Stimulated activated naive CD4-positive, alpha-beta T cell (primary cell): ENCODE measurements at regions not wholly inside any gene's neighbourhood (a gene's known extent, or its start where the extent isn't known, plus 50 kb on each side); places are given as distances from the start of the nearest gene placed in this dataset.

Experiments used
- DNase-seq, 6 experiments: peaks; one replicate each; lab custom pipeline; 2025; lab: John Stamatoyannopoulos, UW

DNA sequence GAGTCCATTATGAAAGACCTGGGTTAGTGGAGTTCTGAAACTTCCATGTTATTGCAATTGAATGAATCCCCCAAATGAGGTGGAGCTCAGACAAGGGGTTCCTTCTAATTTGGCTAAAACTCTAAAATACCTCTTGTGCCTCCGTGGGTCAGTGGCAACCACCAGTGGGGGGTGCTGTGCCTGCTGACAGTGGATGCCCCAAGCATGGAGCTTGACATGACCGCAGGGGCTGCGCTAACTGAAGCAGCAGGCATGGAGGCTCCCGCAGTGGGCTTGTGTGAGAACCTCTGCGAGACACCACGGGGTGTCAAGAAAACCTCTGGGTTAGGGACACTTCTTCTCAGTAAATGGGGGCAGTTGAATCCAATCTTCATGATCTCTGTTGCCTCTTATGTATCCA lies 200.5 kb downstream of the DRD1 start:
- no peak for DNase-seq

DNA sequence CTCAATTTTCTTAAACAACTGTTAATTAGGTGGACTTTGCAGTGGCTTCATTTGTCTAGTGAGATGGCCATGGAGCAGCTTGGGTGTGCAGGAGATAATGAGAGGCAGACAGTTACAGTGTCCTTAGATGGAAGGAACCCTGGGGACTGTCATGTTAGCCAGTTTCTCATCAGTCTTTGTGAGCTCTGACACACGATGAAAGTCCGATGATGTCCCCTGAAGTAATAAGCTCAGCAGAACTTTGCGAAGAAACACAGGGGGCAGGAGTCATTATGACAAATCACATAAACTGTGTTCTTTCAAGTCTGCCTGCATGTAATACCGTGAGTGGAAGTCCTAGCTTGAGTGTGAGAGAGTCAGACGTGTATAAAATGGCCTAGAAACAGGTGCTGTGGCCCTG lies 201.8 kb downstream of the DRD1 start:
- DNase-seq: no peak

DNA sequence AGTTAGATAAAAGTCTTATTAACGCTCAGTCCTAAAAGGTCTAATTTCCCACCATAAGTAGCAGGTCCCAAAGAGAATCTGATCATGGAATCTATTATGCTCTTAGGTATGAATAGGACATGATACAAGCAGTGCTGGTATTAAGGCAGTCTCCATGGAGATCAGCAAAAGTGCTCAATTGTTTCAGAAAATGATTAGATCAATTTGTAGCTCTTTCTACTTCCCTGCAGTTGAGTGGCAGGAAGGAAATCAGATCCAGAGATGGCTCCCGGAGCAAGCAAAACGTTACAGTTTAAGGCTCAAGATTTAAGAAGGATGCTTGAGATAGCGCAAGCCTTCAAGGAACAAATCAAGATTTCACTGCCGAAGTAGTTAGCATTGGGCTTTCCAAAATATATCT lies 205.7 kb downstream of the DRD1 start:
- no peak for DNase-seq

DNA sequence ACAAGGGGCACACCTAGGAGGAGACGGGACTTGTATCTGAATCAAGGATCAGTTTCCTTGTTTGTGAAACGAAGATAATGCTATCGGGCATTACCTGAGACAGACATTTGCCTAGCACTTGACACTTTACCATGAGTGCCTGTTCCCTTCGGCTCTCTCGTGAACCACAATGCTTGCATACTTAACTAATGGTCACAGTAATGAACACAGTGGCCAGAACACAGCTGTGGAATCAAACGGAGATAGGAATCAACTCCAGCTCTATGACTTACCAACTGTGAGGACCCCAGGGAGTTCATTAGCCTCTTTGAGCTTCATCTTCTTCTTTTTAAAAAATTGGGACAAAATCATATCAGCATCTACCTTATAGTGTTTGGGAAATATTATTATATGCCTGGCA lies 207.8 kb downstream of the DRD1 start:
- no peak for DNase-seq

DNA sequence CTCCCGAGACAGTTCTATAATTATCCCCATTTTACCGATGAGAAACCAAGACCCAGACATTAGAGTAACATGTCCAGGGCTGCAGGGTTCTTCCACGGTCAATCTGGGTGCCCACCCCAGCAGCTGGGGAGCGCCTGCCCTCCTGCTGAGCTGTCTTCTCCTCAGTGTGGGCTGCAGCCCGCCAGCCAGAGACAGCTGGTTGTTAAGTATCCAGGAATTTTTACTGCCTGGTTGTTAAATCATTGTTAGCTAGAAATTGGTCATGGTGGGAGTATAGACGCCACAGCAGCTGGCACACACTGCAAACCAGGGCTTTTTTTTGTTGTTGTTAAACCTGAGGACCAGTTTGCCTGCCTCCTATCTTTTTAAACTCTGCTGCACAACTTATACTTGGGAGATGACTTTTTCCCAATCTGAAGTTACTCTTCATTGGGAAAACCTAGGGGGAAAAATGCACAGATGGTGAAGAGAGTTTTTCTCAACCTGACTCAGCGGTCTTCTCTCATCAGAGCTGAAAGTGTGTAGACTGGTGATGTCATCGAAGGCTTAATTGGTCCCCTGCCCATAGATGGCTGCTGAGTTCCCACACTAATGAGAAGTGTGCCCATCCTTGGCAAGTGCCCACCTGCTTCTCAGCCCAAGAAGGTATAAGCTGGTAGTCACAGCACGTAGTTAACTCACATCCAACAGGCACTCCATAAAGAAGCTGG lies 208.6 kb downstream of the DRD1 start:
- DNase-seq: no peak

DNA sequence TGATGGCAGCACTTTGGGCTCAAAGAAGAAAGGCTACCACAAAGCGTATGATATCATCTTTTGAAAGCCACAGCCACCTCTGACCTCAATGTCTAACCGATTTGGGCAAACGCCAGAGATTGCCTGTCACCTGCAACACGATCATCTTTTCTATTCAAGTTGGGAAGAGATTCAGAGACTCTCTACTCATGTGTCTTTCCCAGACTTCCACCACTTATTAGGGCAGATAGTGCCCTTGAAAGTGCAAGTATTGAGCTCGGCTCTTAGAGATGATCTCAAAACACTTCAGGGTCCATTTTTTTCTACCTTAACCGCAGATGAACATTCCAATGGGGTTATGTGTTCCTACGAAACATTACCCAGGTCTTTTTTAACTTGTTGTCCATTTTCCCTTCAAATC lies 213.7 kb downstream of the DRD1 start:
- no peak for DNase-seq

DNA sequence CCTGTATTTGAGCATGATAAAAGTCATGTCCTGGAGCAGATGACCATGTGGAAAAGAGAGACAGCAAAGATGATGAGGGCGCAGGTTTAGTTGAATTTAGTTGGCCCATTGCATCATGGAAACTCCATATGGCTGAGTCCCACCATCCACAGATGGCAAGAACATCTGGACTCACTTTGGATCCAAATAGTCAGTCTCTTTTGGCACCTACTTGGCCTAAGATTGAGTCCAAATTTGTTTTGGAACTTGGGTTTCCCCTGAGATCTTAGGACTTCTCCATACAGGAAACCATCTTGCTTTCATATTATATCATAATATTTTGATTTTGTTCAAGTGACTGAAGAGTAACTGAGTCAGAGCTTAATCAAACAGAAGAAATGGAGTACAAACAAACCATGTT lies 217.5 kb downstream of the DRD1 start:
- DNase-seq: no peak

DNA sequence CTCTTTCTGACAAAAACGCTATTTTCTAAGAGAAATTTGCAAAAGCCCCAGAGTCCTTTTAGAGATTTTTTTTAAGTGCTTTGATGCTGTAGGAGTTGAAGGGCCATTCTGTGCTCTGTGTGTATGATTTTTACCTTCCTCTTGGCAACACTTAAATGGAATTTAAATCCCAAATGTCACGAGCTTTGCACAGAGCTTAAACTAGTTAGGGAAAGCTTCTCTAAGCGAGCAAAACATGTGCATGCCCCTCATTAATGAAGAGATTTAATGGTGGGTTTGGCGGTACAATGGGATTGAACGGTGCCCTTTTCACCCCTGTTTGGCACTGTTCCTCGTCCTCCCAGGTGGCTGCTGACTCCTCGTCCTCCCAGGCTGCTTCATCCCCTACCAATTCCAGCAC lies 220.7 kb downstream of the DRD1 start:
- no peak for DNase-seq

DNA sequence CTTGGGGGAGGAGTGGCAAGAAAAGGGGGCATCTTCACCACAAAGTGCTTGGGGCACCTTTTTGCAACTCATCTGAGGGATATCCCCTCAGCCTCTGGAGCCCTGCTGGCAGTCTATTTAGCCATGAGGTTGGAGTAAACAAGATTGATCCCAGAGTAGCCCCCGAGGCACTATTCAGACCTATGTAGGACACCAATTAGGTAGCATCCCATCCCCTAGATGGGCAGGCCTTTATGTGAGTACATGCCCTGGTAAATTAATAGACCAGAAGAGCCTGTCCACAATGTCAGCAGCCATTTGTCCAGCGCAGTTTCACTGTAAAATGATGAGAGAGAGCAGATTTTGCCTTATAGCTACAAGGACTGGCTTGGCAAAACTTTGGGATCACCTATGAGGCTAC lies 221.4 kb downstream of the DRD1 start:
- no peak for DNase-seq

DNA sequence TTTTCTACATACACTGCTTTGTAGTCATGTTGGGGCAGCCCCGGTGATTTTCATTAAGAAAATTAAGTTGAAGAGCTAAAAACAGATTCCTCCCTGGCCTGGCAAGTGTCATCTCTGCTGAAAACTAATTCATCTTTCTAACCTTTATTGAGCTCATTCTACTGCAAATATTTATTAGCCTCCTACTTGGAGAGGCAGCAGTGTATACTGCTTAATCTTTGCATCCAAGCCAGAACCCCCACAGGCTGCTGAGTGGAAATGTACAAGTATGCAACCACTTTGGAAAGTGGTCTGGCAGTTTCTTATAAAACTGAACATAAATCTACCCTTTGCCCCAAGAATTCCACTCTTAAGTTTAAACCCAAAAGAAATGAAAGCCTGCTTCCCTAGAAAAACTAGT lies 223.4 kb downstream of the DRD1 start:
- DNase-seq: no peak

DNA sequence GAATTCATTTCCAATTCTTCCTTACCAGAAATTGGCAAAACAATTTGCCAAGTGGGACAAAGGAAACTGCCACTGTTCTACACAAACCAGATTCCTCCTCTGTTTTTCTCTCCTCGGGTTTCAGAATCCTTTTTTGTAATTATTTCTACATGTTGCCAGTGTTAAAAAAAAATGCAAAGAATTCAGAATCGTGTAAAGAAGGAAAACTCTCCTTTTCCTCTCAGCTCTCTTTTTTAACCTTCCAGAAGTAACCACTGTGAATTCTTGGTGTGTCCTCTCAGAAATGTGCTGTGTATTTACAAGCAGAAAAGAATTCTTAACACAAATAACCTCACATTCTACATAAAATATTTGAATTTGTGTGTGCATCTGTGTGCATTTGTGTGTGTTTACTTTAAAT lies 224.6 kb downstream of the DRD1 start:
- no peak for DNase-seq

DNA sequence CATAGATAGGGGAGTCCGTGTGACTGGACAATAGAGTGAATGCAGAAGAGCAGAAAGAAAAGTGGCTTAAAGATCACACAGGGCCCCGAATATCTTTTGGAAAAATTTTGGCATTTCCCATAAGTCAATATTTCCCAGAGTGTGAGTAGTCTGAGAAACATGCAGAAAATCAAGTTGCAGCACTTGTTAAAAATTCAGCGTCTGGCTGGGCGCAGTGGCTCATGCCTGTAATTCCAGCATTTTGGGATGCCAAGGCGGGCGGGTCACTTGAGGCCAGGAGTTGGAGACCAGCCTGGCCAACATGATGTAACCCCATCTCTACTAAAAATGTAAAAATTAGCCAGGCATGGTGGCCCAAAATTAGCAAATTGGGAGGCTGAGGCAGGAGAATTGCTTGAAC lies 227.0 kb downstream of the DRD1 start:
- no peak for DNase-seq

DNA sequence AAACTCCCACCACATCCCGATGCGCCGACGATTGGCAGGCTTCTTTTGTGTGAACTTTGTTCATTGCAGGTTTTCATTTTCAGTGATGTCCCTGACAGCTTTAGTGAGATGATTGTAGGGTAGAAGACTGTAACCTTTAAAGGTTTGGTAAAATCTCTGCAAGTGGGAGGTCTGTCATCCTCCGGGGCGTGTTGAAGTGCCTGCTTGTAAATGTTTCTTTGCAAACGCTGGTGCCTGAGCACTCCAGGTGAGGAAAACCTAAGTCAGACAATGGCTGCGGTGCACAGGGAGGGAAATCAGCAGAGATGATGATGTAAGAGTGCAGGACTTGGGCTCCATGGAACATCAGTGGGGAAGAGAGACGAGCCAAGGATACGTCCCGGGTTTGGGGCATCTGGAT lies 228.1 kb downstream of the DRD1 start:
- no peak for DNase-seq

DNA sequence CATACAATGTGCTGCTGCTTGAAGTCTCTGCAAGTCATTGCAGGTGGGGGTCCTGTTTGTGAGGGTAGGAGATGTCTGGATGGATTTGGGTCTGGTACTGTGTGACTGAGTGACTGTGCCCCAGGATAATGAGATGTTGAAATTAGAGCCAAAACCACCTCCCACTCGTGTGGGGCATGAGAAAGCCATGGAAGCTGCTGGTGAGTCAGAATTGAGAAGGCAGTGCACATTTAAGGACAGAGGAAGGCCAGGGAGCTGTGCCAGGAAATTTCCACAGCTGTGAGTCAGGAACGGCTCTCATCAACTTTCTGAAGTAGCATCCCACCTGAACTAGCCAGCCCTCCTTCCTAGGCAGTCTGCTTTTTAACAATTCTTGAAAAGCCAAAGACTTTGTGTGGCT lies 229.8 kb downstream of the DRD1 start:
- no peak for DNase-seq

DNA sequence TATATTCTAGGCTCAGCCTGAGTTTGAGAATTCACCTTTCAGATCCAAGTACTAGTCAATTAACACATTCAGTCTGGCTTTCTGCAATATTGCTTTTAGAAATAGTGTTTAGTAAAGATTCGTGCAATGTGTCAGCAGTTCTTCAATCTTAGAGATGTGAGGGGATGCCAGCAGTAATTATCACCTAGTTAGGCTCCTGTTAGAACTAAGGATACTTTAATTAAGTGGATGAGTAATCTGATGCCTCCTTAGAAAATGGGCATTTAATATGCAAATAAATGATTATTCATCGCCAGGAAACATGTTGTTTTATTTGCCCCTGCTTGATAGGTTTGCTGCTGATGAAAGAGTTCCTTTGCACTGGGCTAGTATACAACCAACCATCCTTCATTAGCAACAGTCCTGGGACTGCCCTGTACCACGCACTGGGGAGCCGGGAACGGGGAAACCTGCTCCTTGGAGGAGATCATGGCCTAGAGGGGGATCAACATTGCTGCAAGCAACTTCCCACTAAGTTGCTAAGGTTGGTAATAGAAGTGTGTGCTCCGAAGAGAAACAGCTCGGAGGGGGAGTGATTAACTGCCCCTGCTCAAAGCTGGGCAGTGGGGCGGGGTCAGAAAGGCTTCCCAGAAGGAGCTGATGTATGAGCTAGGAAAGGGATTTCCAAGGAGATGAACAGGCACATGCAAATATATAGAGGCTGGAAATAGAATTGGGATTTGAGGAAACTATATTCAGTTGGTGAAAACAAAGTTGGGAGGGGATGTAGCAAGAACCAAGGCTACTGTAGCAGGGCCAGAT lies 231.8 kb downstream of the DRD1 start:
- no peak for DNase-seq

DNA sequence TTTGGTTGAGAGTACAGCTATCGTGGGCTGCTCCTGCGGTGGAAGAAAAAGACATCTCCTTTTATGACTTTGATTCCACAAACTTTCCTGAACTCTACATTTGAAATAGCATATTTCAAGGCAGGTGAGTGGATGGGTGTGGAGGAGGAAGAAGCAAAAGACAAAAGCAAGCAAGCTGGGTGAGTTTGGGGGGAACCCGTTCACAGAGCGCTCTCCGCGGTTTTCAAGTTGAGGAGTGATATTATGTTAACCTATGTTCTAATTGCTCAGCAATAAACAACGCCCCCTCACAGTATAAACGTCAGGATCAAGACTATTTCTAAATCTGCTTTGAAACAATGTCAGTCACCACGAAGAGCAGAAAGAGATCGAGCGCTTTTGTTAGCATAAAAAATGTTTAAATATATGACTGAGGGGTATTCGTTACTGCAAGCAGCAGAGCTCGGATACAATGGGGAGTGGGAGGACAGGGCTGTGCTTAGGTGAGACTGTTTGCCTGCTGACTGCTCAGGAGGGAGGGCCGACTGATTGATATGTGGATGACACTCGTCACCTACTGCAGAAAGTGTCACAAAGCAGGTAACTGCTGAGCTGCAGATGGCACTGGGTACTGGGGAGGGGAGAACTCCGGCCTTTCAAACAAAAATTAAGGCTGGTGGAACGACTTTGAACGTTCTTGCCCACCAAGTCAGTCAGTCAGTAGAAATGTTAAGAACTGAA lies 236.5 kb downstream of the DRD1 start:
- no peak for DNase-seq

DNA sequence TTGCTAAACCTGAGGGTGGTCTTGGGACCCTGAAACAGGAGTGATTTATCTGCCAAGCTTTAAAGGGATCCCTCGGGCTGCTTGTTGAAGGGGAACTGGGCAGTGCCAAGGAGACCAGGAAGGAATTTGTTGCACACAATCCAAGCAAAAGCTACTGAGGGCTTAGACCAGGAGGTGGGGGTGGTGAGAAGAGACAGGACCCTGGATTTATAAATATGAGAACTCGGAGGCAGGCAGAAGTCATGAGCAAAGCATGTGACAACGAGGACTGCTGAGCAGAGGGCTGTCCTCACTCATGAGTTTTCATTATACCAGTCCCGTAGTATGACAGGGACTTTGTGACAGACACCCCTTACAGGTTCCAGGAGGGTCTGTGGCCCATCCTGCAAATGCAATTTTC lies 237.3 kb downstream of the DRD1 start:
- DNase-seq: no peak

DNA sequence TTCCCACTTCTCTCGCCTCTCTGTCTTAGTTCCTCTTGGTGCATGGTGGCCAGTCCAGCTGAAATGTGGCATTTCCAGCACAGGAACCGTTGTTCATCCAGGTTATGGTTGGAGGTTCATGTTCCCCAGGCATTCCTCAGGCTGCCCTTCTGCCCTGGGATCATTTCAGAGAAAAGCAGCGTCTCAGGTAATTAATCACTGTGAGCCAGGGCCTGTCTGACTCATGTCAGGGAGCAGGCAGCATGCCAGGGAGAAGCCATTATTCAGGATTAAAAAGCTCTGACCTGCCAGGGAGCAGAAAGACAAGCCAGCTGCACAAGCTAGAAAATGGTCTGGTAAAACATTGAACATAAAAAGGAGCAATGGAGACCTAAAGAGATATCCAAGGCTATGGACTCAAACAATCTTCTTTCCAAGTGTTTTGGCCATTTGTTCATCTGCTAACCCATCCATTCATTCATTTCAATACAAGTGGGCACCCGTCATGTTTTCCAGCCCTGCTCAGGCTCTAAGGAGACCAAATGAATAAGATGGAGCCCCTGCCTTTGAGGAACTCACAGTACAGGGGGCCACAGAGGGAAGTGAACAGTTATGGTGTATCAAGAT lies 241.4 kb downstream of the DRD1 start:
- DNase-seq: no peak

DNA sequence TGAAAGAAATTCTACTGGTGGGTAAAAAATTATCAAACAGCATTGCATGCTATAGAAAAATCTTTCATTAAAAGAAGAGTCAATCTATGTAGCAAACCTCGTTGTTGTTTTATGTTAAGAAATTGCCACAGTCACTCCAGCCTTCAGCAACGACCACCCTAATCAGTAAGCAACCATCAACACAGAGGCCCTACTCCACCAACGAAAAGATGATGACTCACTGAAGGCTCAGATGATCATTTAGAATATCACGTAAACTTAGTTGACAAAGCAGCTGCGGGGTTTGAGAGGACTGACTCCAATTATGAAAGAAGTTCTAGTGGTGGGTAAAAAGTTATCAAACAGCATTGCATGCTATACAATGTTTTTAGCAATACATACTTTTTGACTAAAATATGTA lies 242.6 kb downstream of the DRD1 start:
- no peak for DNase-seq

DNA sequence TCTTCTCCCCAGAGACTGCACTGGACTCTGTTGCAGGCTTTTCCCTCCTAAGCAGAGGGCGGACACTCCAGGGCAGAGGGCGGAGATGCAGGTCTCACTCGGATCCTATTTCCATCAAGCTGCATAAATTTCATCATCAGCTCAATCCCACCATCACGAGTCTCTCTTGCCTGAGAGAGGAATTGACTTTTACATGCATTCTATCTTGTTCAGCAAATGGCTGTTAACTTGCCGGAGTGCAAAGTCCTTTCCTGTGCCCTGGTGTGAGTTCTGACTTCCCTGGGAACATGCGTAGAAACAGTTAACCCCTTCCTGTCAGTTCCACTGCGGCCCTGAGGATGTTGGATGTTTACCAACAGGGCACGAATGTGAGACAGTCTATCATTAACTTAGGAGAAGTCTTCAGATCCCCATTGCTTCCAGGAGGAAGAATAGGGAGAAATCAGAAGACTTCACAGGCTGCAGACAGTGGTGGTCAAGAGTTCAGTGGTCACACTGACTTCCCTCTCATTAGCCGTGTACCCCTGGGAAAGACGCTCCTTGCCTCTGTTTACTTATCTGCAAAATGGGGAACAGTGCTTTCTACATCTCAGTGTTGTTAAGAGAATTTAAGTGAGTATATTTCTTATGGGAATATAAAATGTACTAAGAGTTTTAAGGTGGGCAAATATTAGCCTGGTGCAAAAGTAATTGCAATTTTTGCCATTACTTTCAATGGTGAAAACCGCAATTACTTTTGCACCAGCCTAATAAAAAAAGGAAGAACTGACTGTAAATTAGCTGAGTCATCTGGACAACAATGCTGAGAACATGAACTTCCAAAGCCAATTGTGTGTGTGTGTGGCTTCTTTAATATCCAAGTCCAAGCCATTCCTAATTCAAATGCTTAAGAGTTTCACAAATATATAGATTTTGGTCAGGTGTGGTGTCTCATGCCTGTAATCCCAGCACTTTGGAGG lies 248.0 kb downstream of the DRD1 start:
- DNase-seq: no peak

DNA sequence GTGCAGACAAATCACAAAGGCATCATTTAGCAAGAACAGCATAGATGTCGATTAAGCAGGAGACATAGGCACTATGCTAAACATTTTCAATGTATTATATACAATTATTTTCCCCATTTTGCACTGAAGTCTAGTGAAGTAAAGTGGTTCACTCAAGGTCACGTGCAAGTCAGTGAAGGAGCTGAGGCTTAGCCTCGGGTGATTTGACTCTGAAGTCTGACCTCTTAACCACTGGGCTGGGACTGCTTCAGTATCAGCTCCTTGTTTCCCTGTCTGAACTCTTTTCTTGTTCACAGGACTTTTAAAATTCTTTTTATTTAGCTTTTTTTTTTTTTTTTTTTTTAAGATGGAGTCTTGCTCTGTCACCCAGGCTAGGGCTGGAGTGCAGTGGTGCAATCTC lies 262.7 kb downstream of the DRD1 start:
- no peak for DNase-seq

DNA sequence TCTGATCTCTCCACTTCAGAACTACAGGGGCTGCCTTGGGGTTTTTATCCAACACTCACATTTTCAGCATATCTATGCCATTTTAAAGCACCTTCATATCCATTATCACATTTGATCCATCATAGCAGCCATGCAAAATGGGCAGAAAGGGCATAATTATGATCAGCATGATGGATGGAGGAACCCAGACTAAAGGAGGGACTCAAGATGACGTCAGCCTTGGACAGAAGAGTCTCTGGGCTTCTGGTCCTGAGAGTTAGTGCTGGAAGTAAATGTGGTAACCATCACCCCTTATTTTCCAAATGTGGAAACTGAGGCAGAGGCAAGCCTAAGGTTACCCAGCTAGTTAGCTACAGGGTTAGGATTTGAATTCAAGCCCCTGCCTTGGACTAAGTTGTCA lies 273.1 kb downstream of the DRD1 start:
- no peak for DNase-seq
